ENCODE measurements at regions not wholly inside any gene's neighbourhood (a gene's known extent, or its start where the extent isn't known, plus 50 kb on each side); places are given as distances from the start of the nearest gene placed in this dataset.

DNA sequence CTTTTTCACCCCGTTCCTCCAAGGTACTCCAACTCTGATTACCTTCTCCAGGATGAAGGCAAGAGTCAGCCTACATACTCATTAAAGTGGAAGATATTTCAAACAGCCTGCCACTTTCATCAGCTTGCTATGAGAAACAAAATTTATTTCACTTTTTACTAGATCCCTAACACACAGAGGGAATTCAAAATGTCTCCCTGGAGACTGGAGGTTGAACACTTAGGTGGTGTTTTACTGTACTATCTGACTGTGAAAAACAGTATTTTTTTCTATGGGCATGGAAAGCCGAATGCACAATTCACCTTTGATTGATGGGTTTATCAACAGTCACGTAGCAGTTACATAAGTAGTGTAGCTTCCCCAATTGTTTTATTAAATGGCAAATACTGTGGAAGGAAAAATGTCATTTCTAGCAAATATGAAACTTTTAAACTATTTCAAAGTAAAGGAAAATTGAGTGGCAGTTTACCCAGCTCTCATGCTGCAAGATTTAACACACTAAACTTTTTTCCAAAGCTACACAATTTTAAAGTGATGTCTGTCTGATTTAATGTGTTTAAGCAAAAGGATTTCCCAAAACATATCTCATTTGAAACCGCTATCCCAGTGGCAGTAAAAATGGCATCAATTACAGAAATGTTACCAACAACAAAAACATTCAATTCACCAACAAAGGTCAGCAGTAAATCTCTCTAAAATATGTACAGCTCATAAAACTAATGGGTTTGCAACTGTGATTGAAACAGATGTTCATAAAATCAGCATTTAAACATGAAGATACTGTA lies 125.0 kb upstream of the TLE4 start:
- no peak overlapping the region for H3K27ac ChIP-seq
- peaks cover 0 to 2% of the 10 kb centered on the region in 2 donors for H3K9me3 ChIP-seq
- TF ChIP-seq, protein P1, sequence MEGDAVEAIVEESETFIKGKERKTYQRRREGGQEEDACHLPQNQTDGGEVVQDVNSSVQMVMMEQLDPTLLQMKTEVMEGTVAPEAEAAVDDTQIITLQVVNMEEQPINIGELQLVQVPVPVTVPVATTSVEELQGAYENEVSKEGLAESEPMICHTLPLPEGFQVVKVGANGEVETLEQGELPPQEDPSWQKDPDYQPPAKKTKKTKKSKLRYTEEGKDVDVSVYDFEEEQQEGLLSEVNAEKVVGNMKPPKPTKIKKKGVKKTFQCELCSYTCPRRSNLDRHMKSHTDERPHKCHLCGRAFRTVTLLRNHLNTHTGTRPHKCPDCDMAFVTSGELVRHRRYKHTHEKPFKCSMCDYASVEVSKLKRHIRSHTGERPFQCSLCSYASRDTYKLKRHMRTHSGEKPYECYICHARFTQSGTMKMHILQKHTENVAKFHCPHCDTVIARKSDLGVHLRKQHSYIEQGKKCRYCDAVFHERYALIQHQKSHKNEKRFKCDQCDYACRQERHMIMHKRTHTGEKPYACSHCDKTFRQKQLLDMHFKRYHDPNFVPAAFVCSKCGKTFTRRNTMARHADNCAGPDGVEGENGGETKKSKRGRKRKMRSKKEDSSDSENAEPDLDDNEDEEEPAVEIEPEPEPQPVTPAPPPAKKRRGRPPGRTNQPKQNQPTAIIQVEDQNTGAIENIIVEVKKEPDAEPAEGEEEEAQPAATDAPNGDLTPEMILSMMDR (IDR thresholded peaks at IDR 0.05) = no peak

DNA sequence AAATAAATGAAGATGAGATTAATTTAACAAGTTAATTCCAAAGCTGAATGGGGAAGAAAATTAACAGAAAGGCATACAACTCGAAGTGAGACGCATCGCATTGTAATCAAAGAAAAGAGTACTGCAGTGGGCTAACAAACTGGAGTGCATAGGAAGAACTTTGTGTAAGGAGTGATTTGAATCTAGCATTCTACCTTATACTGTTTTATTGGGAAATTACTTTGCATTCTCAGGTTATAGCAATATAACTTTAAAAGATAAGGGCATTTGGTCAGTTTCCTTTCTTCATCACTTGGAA lies 124.5 kb upstream of the TLE4 start:
- H3K27ac ChIP-seq = no peak overlapping the region
- no peaks in the 10 kb centered on the region for H3K4me1 ChIP-seq
- no peak overlapping the region for H3K4me3 ChIP-seq
- TF ChIP-seq, protein P1 (IDR thresholded peaks at IDR 0.05) = no peak
- peaks cover 3 to 8% of the 10 kb centered on the region in 2 donors for H3K9me3 ChIP-seq
- no peaks in the 10 kb centered on the region for H3K27me3 ChIP-seq
- H3K36me3 ChIP-seq = no peaks in the 10 kb centered on the region
- DNase-seq (ENCODE audit: low spot score) = no peak

More for the DNA sequence above, 125.0 kb upstream of the TLE4 start:
- H3K36me3 ChIP-seq = no peaks in the 10 kb centered on the region
- H3K4me3 ChIP-seq = no peak overlapping the region
- no peak for DNase-seq (ENCODE audit: low spot score)
- no peaks in the 10 kb centered on the region for H3K27me3 ChIP-seq
- no peaks in the 10 kb centered on the region for H3K4me1 ChIP-seq

DNA sequence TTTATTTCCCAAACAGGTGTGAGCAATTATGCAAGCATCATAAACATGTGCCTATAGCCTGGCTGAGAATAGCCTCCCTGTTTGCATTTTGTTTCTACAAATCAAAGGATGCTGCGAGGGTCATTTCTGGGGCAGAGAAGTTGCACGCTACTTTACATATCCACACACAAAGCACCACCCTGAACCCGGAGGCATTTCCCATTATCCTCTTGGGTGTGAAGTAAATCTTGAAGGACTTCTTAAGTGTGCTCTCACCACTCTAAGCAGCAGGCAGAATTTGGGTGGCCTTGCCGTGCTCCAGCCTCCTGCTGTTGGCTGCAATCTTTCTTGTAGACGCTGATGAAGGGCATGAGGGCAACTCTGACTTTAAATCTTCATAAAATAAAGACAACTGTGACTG lies 124.0 kb upstream of the TLE4 start:
- no peak overlapping the region for H3K27ac ChIP-seq
- H3K4me3 ChIP-seq = no peak overlapping the region
- H3K36me3 ChIP-seq = no peaks in the 10 kb centered on the region
- H3K9me3 ChIP-seq = peaks cover 3 to 11% of the 10 kb centered on the region in 2 donors
- no peaks in the 10 kb centered on the region for H3K4me1 ChIP-seq
- no peak for DNase-seq (ENCODE audit: low spot score)
- H3K27me3 ChIP-seq = no peaks in the 10 kb centered on the region
- TF ChIP-seq, protein P1 (IDR thresholded peaks at IDR 0.05) = no peak

DNA sequence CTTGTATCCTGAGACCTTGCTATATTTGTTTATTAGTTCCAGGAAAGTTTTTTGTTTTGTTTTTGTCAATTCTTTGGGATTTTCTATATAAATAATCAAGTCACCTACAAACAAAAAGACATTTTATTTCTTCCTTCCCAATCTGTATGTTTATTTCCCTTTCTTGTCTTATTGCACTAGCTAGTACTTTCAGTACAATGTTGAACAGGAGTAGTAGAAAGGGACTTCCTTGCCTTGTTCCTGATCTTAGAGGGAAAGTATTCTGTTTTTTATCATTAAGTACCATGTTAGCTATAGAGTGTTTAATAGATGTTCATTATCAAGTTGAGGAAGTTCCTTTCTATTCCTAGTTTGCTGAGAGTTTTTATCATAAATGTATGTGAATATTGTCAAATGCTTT lies 119.5 kb upstream of the TLE4 start:
- Histone ChIP-seq H3K27me3 (no peaks in the 10 kb centered on the region), H3K4me3 (no peak overlapping the region), H3K36me3 (no peaks in the 10 kb centered on the region), H3K4me1 (no peaks in the 10 kb centered on the region), H3K9me3 (peaks cover 3 to 11% of the 10 kb centered on the region in 2 donors), H3K27ac (no peak overlapping the region)
- DNase-seq (ENCODE audit: low spot score) = no peak
- TF ChIP-seq, protein P1 (IDR thresholded peaks at IDR 0.05) = no peak

DNA sequence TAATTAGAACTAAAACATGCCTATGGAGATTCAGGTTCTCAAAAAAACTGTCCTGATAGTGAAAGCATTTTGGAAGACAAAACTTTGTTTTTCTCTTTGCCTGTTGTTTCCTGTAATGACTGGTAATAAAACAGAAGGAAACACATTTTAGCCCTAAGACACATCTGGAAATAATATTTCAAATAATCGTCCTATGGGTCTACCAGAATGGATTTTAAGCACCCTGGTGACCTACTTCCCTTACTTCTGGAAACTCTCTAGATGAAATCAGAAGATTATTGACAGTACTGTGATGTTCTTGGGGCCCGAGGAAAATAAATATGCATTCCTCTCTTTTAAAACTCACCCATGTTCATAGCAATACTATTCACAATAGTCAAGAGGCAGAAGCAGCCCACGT lies 110.1 kb upstream of the TLE4 start:
- no peaks in the 10 kb centered on the region for H3K36me3 ChIP-seq
- DNase-seq (ENCODE audit: low spot score) = no peak
- H3K4me3 ChIP-seq = no peak overlapping the region
- H3K27me3 ChIP-seq = no peaks in the 10 kb centered on the region
- no peak overlapping the region for H3K27ac ChIP-seq
- TF ChIP-seq, protein P1 (IDR thresholded peaks at IDR 0.05) = no peak
- H3K4me1 ChIP-seq = no peaks in the 10 kb centered on the region
- no peaks in the 10 kb centered on the region for H3K9me3 ChIP-seq

DNA sequence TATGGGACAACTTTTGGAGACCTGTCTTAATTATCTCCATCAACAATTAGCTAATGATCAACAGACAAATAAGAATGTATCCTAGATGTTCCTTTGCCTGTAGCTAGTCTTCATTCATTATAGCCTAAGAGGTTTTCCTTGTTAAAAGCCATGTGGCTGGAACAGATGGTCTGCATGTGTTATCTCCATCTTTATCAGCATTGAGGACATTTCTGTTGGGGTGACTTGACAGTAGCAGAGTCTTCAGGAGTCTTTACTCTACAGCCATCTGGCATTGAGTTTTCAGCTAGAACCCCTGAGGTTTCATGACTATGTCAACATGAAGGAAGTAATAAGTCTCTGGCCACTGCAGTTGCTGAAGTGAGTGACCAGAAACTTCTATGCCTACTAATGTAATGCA lies 106.6 kb upstream of the TLE4 start:
- Histone ChIP-seq H3K27me3 (no peaks in the 10 kb centered on the region), H3K4me1 (no peaks in the 10 kb centered on the region), H3K9me3 (no peaks in the 10 kb centered on the region), H3K27ac (no peak overlapping the region), H3K36me3 (no peaks in the 10 kb centered on the region), H3K4me3 (no peak overlapping the region)
- TF ChIP-seq, protein P1 (IDR thresholded peaks at IDR 0.05) = no peak
- DNase-seq (ENCODE audit: low spot score) = no peak
